ENCODE measurements at regions not wholly inside any gene's neighbourhood (a gene's known extent, or its start where the extent isn't known, plus 50 kb on each side); places are given as distances from the start of the nearest gene placed in this dataset.

DNA sequence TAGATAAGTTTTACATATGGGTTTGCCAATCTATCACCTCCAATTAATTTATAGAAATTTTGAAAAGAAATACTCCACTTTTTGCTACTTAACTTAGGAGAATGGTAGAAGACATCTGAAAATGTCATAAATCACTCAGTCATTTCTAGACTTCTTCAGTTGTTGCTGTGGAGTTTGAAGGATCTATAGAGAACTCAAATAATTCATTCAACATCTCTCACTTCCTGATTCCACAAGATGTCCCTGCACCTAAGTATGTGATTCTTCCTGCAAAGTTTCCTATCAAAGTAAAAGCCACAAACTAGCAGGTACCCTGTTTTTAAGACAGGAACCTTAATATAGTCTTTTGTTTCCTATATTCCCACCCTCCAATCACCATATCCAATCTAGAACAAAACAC lies 297.1 kb upstream of the ATP10B start:
- TF ChIP-seq, protein P1, sequence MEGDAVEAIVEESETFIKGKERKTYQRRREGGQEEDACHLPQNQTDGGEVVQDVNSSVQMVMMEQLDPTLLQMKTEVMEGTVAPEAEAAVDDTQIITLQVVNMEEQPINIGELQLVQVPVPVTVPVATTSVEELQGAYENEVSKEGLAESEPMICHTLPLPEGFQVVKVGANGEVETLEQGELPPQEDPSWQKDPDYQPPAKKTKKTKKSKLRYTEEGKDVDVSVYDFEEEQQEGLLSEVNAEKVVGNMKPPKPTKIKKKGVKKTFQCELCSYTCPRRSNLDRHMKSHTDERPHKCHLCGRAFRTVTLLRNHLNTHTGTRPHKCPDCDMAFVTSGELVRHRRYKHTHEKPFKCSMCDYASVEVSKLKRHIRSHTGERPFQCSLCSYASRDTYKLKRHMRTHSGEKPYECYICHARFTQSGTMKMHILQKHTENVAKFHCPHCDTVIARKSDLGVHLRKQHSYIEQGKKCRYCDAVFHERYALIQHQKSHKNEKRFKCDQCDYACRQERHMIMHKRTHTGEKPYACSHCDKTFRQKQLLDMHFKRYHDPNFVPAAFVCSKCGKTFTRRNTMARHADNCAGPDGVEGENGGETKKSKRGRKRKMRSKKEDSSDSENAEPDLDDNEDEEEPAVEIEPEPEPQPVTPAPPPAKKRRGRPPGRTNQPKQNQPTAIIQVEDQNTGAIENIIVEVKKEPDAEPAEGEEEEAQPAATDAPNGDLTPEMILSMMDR (IDR thresholded peaks at IDR 0.05) = no peak
- TF ChIP-seq ZFX (IDR thresholded peaks at IDR 0.05; ENCODE audit: borderline replicate concordance) = no peak

Data from 22Rv1 (cell line).